Esophagus muscularis mucosa (tissue), 4 donors: ENCODE measurements at regions not wholly inside any gene's neighbourhood (a gene's known extent, or its start where the extent isn't known, plus 50 kb on each side); places are given as distances from the start of the nearest gene placed in this dataset.

Source experiments
- EP300 ChIP-seq: sonication (generic); formaldehyde crosslinking; IDR thresholded peaks from one replicate; pipeline ENCODE4 v1.6.1; 2017; ENCODE audit warnings: antibody characterized with exemption
- POLR2A ChIP-seq: fragments of 450-650 bp; IDR thresholded peaks from one replicate; pipeline ENCODE4 v1.6.1; 2017; ENCODE audit warnings: antibody characterized with exemption, moderate library complexity, mild to moderate bottlenecking, low read depth
- POLR2AphosphoS5 ChIP-seq, 2 donors: sonication (generic); formaldehyde crosslinking; IDR thresholded peaks; one replicate each; pipeline ENCODE4 v1.6.1; 2017; ENCODE audit warnings: antibody characterized with exemption in 2 of 2
- TF ChIP-seq, protein P1 (sequence below), 3 experiments: fragments of 200-600 bp in 2 of 3; fragments of 450-650 bp in 1 of 3; sonication (generic) in 2 of 3; IDR thresholded peaks; one replicate each; pipeline ENCODE4 v1.5.1; 2017 to 2019; ENCODE audit warnings: antibody characterized with exemption in 3 of 3, mild to moderate bottlenecking in 2 of 3, moderate library complexity in 1 of 3

DNA sequence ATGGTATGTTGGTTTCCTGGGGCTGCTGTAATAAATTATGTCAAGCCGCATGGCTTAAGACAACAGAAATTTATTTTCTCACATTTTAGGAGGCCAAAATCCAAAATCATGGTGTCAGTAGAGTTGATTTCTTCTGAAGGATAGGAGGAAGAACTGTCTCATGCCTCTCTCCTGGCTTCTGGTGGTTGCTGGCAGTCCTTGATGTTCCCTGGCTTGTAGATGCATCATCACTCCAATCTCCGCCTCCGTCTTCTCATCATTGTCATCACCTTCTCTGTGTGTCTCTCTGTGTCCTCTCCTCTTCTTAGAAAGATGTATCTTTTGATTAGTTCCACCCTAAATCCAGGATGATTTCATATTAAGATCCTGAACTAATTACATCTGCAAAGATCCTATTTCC is 124.7 kb upstream of the CTTNBP2NL start:
- no peak for TF ChIP-seq POLR2A
- TF ChIP-seq, protein P1, sequence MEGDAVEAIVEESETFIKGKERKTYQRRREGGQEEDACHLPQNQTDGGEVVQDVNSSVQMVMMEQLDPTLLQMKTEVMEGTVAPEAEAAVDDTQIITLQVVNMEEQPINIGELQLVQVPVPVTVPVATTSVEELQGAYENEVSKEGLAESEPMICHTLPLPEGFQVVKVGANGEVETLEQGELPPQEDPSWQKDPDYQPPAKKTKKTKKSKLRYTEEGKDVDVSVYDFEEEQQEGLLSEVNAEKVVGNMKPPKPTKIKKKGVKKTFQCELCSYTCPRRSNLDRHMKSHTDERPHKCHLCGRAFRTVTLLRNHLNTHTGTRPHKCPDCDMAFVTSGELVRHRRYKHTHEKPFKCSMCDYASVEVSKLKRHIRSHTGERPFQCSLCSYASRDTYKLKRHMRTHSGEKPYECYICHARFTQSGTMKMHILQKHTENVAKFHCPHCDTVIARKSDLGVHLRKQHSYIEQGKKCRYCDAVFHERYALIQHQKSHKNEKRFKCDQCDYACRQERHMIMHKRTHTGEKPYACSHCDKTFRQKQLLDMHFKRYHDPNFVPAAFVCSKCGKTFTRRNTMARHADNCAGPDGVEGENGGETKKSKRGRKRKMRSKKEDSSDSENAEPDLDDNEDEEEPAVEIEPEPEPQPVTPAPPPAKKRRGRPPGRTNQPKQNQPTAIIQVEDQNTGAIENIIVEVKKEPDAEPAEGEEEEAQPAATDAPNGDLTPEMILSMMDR (IDR thresholded peaks at IDR 0.05), result no peak
- no peak for TF ChIP-seq EP300
- TF ChIP-seq POLR2AphosphoS5 (IDR thresholded peaks at IDR 0.05), result no peak
